K562 (cell line): ENCODE measurements at regions not wholly inside any gene's neighbourhood (a gene's known extent, or its start where the extent isn't known, plus 50 kb on each side); places are given as distances from the start of the nearest gene placed in this dataset.

Experiments used
- CBX2 ChIP-seq: fragments of 200-600 bp; sonication (generic); IDR thresholded peaks from one replicate; pipeline ENCODE4 v1.6.1; 2012; ENCODE audit warnings: mild to moderate bottlenecking, low read length, inconsistent platforms; ENCODE audit not compliant: insufficient read depth, poor library complexity, severe bottlenecking
- CEBPZ ChIP-seq: fragments of 150-350 bp; IDR thresholded peaks from 2 replicates; pipeline ENCODE4 v1.6.1; 2014; ENCODE audit warnings: low read depth, mild to moderate bottlenecking, low read length, borderline replicate concordance
- CREB3 ChIP-seq: fragments of 450-650 bp; conservative IDR thresholded peaks from 2 replicates; pipeline ENCODE4 v1.6.1; 2016; ENCODE audit warnings: missing genetic modification characterization, low read depth, mild to moderate bottlenecking, missing compliant biosample characterization, moderate library complexity
- FOXM1 ChIP-seq, 2 experiments: fragments of 450-650 bp in 1 of 2; sonication (generic) in 1 of 2; formaldehyde crosslinking in 1 of 2; IDR thresholded peaks; 2 replicates each; pipeline versions ENCODE4 v1.6.1 to v1.9.0; 2017 to 2022; ENCODE audit warnings: low read depth in 2 of 2, mild to moderate bottlenecking in 2 of 2, missing genetic modification reagents in 1 of 2, moderate library complexity in 1 of 2
- HMG20B ChIP-seq: fragments of 250-450 bp; sonication (Bioruptor Pico); IDR thresholded peaks from 2 replicates; pipeline ENCODE4 v1.5.0; 2021; ENCODE audit warnings: mild to moderate bottlenecking
- SP1 ChIP-seq: sonication (generic); formaldehyde crosslinking; IDR thresholded peaks from 2 replicates; pipeline ENCODE4 v1.8.1; 2022; ENCODE audit warnings: mild to moderate bottlenecking, missing genetic modification reagents
- TCF15 ChIP-seq: fragments of 250-450 bp; sonication (Bioruptor Pico); IDR thresholded peaks from 2 replicates; pipeline ENCODE4 v1.8.0; 2022; ENCODE audit warnings: moderate library complexity, mild to moderate bottlenecking, inconsistent platforms
- YY1 ChIP-seq, 3 experiments: IDR thresholded peaks; 2 replicates each; pipeline ENCODE4 v1.6.1; 2011; ENCODE audit warnings: low read length in 2 of 3, mild to moderate bottlenecking in 2 of 3, moderate library complexity in 2 of 3, borderline replicate concordance in 1 of 3, control low read depth in 1 of 3, low read depth in 1 of 3; ENCODE audit not compliant: insufficient read depth in 3 of 3, insufficient replicate concordance in 2 of 3, control insufficient read depth in 1 of 3, insufficient read length in 1 of 3; ENCODE audit errors: extremely low read depth in 1 of 3
- ZHX1 ChIP-seq: fragments of 150-350 bp; conservative IDR thresholded peaks from 2 replicates; pipeline ENCODE4 v1.6.1; 2014; ENCODE audit warnings: low read length
- ZNF253 ChIP-seq: fragments of 250-450 bp; sonication (Bioruptor Pico); conservative IDR thresholded peaks from 2 replicates; pipeline ENCODE4 v1.6.1; 2021; ENCODE audit warnings: mild to moderate bottlenecking

- no peak for TF ChIP-seq SP1 (CRISPR knock-in tag)
- no peak for TF ChIP-seq CREB3 (tag)
- no peak for TF ChIP-seq FOXM1 (IDR thresholded peaks at IDR 0.05; ENCODE audit: low read depth)
- TF ChIP-seq FOXM1 (CRISPR knock-in tag; IDR thresholded peaks at IDR 0.05; ENCODE audit: low read depth): no peak
- no peak for TF ChIP-seq HMG20B (CRISPR knock-in tag)
- no peak for TF ChIP-seq YY1 (IDR thresholded peaks at IDR 0.05; ENCODE audit: borderline replicate concordance in 1 of 3, control insufficient read depth in 1 of 3, extremely low read depth in 1 of 3, insufficient read depth in 3 of 3, insufficient read length in 1 of 3, insufficient replicate concordance in 2 of 3, low read depth in 1 of 3, low read length in 2 of 3)
- TF ChIP-seq ZNF253 (CRISPR knock-in tag): no peak
- TF ChIP-seq ZHX1: no peak
- no peak for TF ChIP-seq CEBPZ
- TF ChIP-seq TCF15: no peak
- no peak for TF ChIP-seq CBX2
Measured at GRCh38 chr6:12354499-12354898, 64.3 kb downstream of the EDN1 start.
